ENCODE measurements at regions not wholly inside any gene's neighbourhood (a gene's known extent, or its start where the extent isn't known, plus 50 kb on each side); places are given as distances from the start of the nearest gene placed in this dataset.

GRCh38 chr13:34002141-34002540 lies 184.2 kb downstream of the RFC3 start:
- H3K9ac ChIP-seq (ENCODE audit: low read depth, low read length): no peak overlapping the region
- H3K9me3 ChIP-seq (ENCODE audit: control insufficient read depth, insufficient read depth, low read length): no peaks in the 10 kb centered on the region
- H3K36me3 ChIP-seq (ENCODE audit: control insufficient read depth, insufficient read depth, low read length): no peaks in the 10 kb centered on the region
- no peaks in the 10 kb centered on the region for H3K4me1 ChIP-seq (ENCODE audit: control insufficient read depth, insufficient read depth, low read length)
- no peaks in the 10 kb centered on the region for H3K27me3 ChIP-seq (ENCODE audit: control insufficient read depth, insufficient read depth, low read length)
- no peak overlapping the region for H3K27ac ChIP-seq (ENCODE audit: low read depth, low read length)
- H3K4me3 ChIP-seq (ENCODE audit: low read depth, low read length): no peak overlapping the region

- Histone ChIP-seq H3K27ac (ENCODE audit: low read depth, low read length) (no peak overlapping the region), H3K4me3 (ENCODE audit: low read depth, low read length) (no peak overlapping the region), H3K27me3 (ENCODE audit: control insufficient read depth, insufficient read depth, low read length) (no peaks in the 10 kb centered on the region), H3K9ac (ENCODE audit: low read depth, low read length) (no peak overlapping the region), H3K4me1 (ENCODE audit: control insufficient read depth, insufficient read depth, low read length) (no peaks in the 10 kb centered on the region), H3K36me3 (ENCODE audit: control insufficient read depth, insufficient read depth, low read length) (no peaks in the 10 kb centered on the region), H3K9me3 (ENCODE audit: control insufficient read depth, insufficient read depth, low read length) (no peaks in the 10 kb centered on the region)
Measured at GRCh38 chr13:34002924-34003323, 185.0 kb downstream of the RFC3 start.

GRCh38 chr13:34003656-34004055 lies 185.7 kb downstream of the RFC3 start:
- Histone ChIP-seq H3K27ac (ENCODE audit: low read depth, low read length) (no peak overlapping the region), H3K4me1 (ENCODE audit: control insufficient read depth, insufficient read depth, low read length) (no peaks in the 10 kb centered on the region), H3K9ac (ENCODE audit: low read depth, low read length) (no peak overlapping the region), H3K4me3 (ENCODE audit: low read depth, low read length) (no peak overlapping the region), H3K27me3 (ENCODE audit: control insufficient read depth, insufficient read depth, low read length) (no peaks in the 10 kb centered on the region), H3K9me3 (ENCODE audit: control insufficient read depth, insufficient read depth, low read length) (no peaks in the 10 kb centered on the region), H3K36me3 (ENCODE audit: control insufficient read depth, insufficient read depth, low read length) (no peaks in the 10 kb centered on the region)

GRCh38 chr13:34004676-34005075 lies 186.7 kb downstream of the RFC3 start:
- no peak overlapping the region for H3K4me3 ChIP-seq (ENCODE audit: low read depth, low read length)
- H3K36me3 ChIP-seq (ENCODE audit: control insufficient read depth, insufficient read depth, low read length): no peaks in the 10 kb centered on the region
- H3K27me3 ChIP-seq (ENCODE audit: control insufficient read depth, insufficient read depth, low read length): no peaks in the 10 kb centered on the region
- H3K9me3 ChIP-seq (ENCODE audit: control insufficient read depth, insufficient read depth, low read length): no peaks in the 10 kb centered on the region
- no peaks in the 10 kb centered on the region for H3K4me1 ChIP-seq (ENCODE audit: control insufficient read depth, insufficient read depth, low read length)
- no peak overlapping the region for H3K27ac ChIP-seq (ENCODE audit: low read depth, low read length)
- no peak overlapping the region for H3K9ac ChIP-seq (ENCODE audit: low read depth, low read length)

GRCh38 chr13:34006011-34006410 lies 188.1 kb downstream of the RFC3 start:
- Histone ChIP-seq H3K36me3 (ENCODE audit: control insufficient read depth, insufficient read depth, low read length) (no peaks in the 10 kb centered on the region), H3K27ac (ENCODE audit: low read depth, low read length) (no peak overlapping the region), H3K4me3 (ENCODE audit: low read depth, low read length) (no peak overlapping the region)

GRCh38 chr13:34011552-34012085 lies 193.7 kb downstream of the RFC3 start:
- Histone ChIP-seq H3K9me3 (ENCODE audit: control insufficient read depth, insufficient read depth, low read length) (no peaks in the 10 kb centered on the region), H3K36me3 (ENCODE audit: control insufficient read depth, insufficient read depth, low read length) (no peaks in the 10 kb centered on the region), H3K4me1 (ENCODE audit: control insufficient read depth, insufficient read depth, low read length) (no peaks in the 10 kb centered on the region), H3K27ac (ENCODE audit: low read depth, low read length) (no peak overlapping the region), H3K27me3 (ENCODE audit: control insufficient read depth, insufficient read depth, low read length) (no peaks in the 10 kb centered on the region), H3K4me3 (ENCODE audit: low read depth, low read length) (no peak overlapping the region), H3K9ac (ENCODE audit: low read depth, low read length) (no peak overlapping the region)

More at GRCh38 chr13:34006011-34006410, 188.1 kb downstream of the RFC3 start:
- no peaks in the 10 kb centered on the region for H3K4me1 ChIP-seq (ENCODE audit: control insufficient read depth, insufficient read depth, low read length)
- H3K9me3 ChIP-seq (ENCODE audit: control insufficient read depth, insufficient read depth, low read length): no peaks in the 10 kb centered on the region
- no peak overlapping the region for H3K9ac ChIP-seq (ENCODE audit: low read depth, low read length)
- H3K27me3 ChIP-seq (ENCODE audit: control insufficient read depth, insufficient read depth, low read length): no peaks in the 10 kb centered on the region

- Histone ChIP-seq H3K36me3 (ENCODE audit: control insufficient read depth, insufficient read depth, low read length) (no peaks in the 10 kb centered on the region), H3K9me3 (ENCODE audit: control insufficient read depth, insufficient read depth, low read length) (no peaks in the 10 kb centered on the region), H3K4me3 (ENCODE audit: low read depth, low read length) (no peak overlapping the region), H3K4me1 (ENCODE audit: control insufficient read depth, insufficient read depth, low read length) (no peaks in the 10 kb centered on the region), H3K9ac (ENCODE audit: low read depth, low read length) (no peak overlapping the region), H3K27ac (ENCODE audit: low read depth, low read length) (no peak overlapping the region), H3K27me3 (ENCODE audit: control insufficient read depth, insufficient read depth, low read length) (no peaks in the 10 kb centered on the region)
Measured at GRCh38 chr13:34012382-34012781, 194.4 kb downstream of the RFC3 start.

- H3K27me3 ChIP-seq (ENCODE audit: control insufficient read depth, insufficient read depth, low read length): no peaks in the 10 kb centered on the region
- H3K4me3 ChIP-seq (ENCODE audit: low read depth, low read length): no peak overlapping the region
- H3K9ac ChIP-seq (ENCODE audit: low read depth, low read length): no peak overlapping the region
- no peak overlapping the region for H3K27ac ChIP-seq (ENCODE audit: low read depth, low read length)
- no peaks in the 10 kb centered on the region for H3K36me3 ChIP-seq (ENCODE audit: control insufficient read depth, insufficient read depth, low read length)
- H3K4me1 ChIP-seq (ENCODE audit: control insufficient read depth, insufficient read depth, low read length): no peaks in the 10 kb centered on the region
- H3K9me3 ChIP-seq (ENCODE audit: control insufficient read depth, insufficient read depth, low read length): no peaks in the 10 kb centered on the region
Measured at GRCh38 chr13:34013061-34013460, 195.1 kb downstream of the RFC3 start.

GRCh38 chr13:34017231-34017630 lies 199.3 kb downstream of the RFC3 start:
- Histone ChIP-seq H3K9me3 (ENCODE audit: control insufficient read depth, insufficient read depth, low read length) (peaks cover 4% of the 10 kb centered on the region; the same call in 1 of the 2 replicates), H3K27ac (ENCODE audit: low read depth, low read length) (no peak overlapping the region), H3K4me1 (ENCODE audit: control insufficient read depth, insufficient read depth, low read length) (no peaks in the 10 kb centered on the region), H3K4me3 (ENCODE audit: low read depth, low read length) (no peak overlapping the region), H3K27me3 (ENCODE audit: control insufficient read depth, insufficient read depth, low read length) (no peaks in the 10 kb centered on the region), H3K9ac (ENCODE audit: low read depth, low read length) (no peak overlapping the region), H3K36me3 (ENCODE audit: control insufficient read depth, insufficient read depth, low read length) (no peaks in the 10 kb centered on the region)

GRCh38 chr13:34019870-34020269 lies 201.9 kb downstream of the RFC3 start:
- H3K9me3 ChIP-seq (ENCODE audit: control insufficient read depth, insufficient read depth, low read length): peaks cover 4% of the 10 kb centered on the region; the same call in 1 of the 2 replicates
- no peak overlapping the region for H3K4me3 ChIP-seq (ENCODE audit: low read depth, low read length)
- no peaks in the 10 kb centered on the region for H3K36me3 ChIP-seq (ENCODE audit: control insufficient read depth, insufficient read depth, low read length)
- H3K27me3 ChIP-seq (ENCODE audit: control insufficient read depth, insufficient read depth, low read length): no peaks in the 10 kb centered on the region
- no peaks in the 10 kb centered on the region for H3K4me1 ChIP-seq (ENCODE audit: control insufficient read depth, insufficient read depth, low read length)
- H3K27ac ChIP-seq (ENCODE audit: low read depth, low read length): no peak overlapping the region
- H3K9ac ChIP-seq (ENCODE audit: low read depth, low read length): no peak overlapping the region

- H3K4me1 ChIP-seq (ENCODE audit: control insufficient read depth, insufficient read depth, low read length): no peaks in the 10 kb centered on the region
- H3K9ac ChIP-seq (ENCODE audit: low read depth, low read length): no peak overlapping the region
- peaks cover 4% of the 10 kb centered on the region; the same call in 1 of the 2 replicates for H3K9me3 ChIP-seq (ENCODE audit: control insufficient read depth, insufficient read depth, low read length)
- H3K4me3 ChIP-seq (ENCODE audit: low read depth, low read length): no peak overlapping the region
- H3K27ac ChIP-seq (ENCODE audit: low read depth, low read length): no peak overlapping the region
- H3K36me3 ChIP-seq (ENCODE audit: control insufficient read depth, insufficient read depth, low read length): no peaks in the 10 kb centered on the region
- no peaks in the 10 kb centered on the region for H3K27me3 ChIP-seq (ENCODE audit: control insufficient read depth, insufficient read depth, low read length)
Measured at GRCh38 chr13:34020388-34020787, 202.4 kb downstream of the RFC3 start.

GRCh38 chr13:34021619-34022018 lies 203.7 kb downstream of the RFC3 start:
- Histone ChIP-seq H3K27ac (ENCODE audit: low read depth, low read length) (no peak overlapping the region), H3K9me3 (ENCODE audit: control insufficient read depth, insufficient read depth, low read length) (peaks cover 11% of the 10 kb centered on the region; the same call in 1 of the 2 replicates), H3K4me1 (ENCODE audit: control insufficient read depth, insufficient read depth, low read length) (no peaks in the 10 kb centered on the region), H3K9ac (ENCODE audit: low read depth, low read length) (no peak overlapping the region), H3K4me3 (ENCODE audit: low read depth, low read length) (no peak overlapping the region), H3K36me3 (ENCODE audit: control insufficient read depth, insufficient read depth, low read length) (no peaks in the 10 kb centered on the region), H3K27me3 (ENCODE audit: control insufficient read depth, insufficient read depth, low read length) (no peaks in the 10 kb centered on the region)
